Breast epithelium (tissue), 3 donors: ENCODE measurements at regions not wholly inside any gene's neighbourhood (a gene's known extent, or its start where the extent isn't known, plus 50 kb on each side); places are given as distances from the start of the nearest gene placed in this dataset.

Experiments used
- POLR2A ChIP-seq: fragments of 450-650 bp; IDR thresholded peaks from one replicate; pipeline ENCODE4 v1.6.1; 2016; ENCODE audit warnings: antibody characterized with exemption, mild to moderate bottlenecking, moderate library complexity
- POLR2AphosphoS5 ChIP-seq, 3 donors: sonication (generic); formaldehyde crosslinking; IDR thresholded peaks; one replicate each; pipeline ENCODE4 v1.6.1; 2017; ENCODE audit warnings: antibody characterized with exemption in 3 of 3
- TF ChIP-seq, protein P1 (sequence below), 3 donors: fragments of 450-650 bp; IDR thresholded peaks; one replicate each; pipeline ENCODE4 v1.5.1; 2016 to 2017; ENCODE audit warnings: antibody characterized with exemption in 3 of 3, mild to moderate bottlenecking in 3 of 3, moderate library complexity in 3 of 3

DNA sequence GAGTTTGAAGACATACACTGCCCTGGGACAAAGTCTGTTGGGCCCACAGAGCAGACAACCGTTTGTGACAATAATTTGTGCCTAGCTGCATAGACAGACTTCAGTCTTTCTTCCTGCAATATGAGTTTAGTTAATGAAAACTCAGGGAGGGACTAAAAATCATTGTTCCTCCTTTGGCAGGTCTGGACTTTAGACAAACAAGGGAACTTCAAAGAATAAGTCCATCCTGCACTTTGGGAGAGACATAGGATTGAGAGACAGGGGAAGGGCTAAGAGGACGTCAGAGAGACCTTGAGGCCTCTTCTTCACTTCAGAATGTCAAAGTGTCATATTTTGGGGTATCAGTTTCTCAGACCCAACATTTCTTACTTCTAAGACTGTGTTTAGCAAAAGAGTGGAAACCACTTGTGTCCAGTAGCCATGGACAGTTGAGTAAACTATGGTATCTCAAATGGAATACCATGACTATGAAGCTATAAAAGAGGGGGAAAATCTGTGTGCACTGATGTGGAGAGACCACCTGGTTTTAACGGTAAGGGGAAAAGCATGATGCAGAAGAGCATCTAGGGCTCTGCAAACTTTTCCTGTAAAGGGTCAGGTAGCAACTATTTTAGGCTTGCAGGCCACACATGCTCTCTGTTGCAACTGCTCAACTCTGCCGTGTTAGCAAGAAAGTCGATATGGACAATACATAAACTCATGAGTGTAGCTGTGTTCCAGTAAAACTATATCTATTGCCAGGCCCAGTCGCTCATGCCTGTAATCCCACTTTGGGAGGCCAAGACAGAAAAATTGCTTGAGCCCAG is 217.8 kb upstream of the SH3BP4 start:
- TF ChIP-seq, protein P1, sequence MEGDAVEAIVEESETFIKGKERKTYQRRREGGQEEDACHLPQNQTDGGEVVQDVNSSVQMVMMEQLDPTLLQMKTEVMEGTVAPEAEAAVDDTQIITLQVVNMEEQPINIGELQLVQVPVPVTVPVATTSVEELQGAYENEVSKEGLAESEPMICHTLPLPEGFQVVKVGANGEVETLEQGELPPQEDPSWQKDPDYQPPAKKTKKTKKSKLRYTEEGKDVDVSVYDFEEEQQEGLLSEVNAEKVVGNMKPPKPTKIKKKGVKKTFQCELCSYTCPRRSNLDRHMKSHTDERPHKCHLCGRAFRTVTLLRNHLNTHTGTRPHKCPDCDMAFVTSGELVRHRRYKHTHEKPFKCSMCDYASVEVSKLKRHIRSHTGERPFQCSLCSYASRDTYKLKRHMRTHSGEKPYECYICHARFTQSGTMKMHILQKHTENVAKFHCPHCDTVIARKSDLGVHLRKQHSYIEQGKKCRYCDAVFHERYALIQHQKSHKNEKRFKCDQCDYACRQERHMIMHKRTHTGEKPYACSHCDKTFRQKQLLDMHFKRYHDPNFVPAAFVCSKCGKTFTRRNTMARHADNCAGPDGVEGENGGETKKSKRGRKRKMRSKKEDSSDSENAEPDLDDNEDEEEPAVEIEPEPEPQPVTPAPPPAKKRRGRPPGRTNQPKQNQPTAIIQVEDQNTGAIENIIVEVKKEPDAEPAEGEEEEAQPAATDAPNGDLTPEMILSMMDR (IDR thresholded peaks at IDR 0.05): no peak
- no peak for TF ChIP-seq POLR2A
- TF ChIP-seq POLR2AphosphoS5 (IDR thresholded peaks at IDR 0.05): no peak
